ENCODE measurements at regions not wholly inside any gene's neighbourhood (a gene's known extent, or its start where the extent isn't known, plus 50 kb on each side); places are given as distances from the start of the nearest gene placed in this dataset.

- TF ChIP-seq YY1 (IDR thresholded peaks at IDR 0.05; ENCODE audit: insufficient read depth, insufficient read length) = no peak
- no peak for TF ChIP-seq SUZ12 (IDR thresholded peaks at IDR 0.05; ENCODE audit: extremely low read depth, insufficient read depth, insufficient read length)
- TF ChIP-seq ZNF274 (IDR thresholded peaks at IDR 0.05; ENCODE audit: low read depth, low read length) = no peak
Measured at GRCh38 chr2:59985923-59986322, 567.5 kb downstream of the BCL11A start.
